Endometrial microvascular endothelial cells (primary cell): ENCODE measurements at regions not wholly inside any gene's neighbourhood (a gene's known extent, or its start where the extent isn't known, plus 50 kb on each side); places are given as distances from the start of the nearest gene placed in this dataset.
"Not testable (repeated sequence)": the region's sequence is repeated elsewhere in the genome, so short reads cannot be mapped to it uniquely, and the experiment has no call there.

Source experiments
- in situ Hi-C: cut with HindIII; loops from 2 replicates; pipeline ENCODE4 v1.10.0; 2017; ENCODE audit warnings: low sequenced_read_pairs, low pct_unique_long_range_greater_than_20kb; ENCODE audit errors: inconsistent ontology term

DNA sequence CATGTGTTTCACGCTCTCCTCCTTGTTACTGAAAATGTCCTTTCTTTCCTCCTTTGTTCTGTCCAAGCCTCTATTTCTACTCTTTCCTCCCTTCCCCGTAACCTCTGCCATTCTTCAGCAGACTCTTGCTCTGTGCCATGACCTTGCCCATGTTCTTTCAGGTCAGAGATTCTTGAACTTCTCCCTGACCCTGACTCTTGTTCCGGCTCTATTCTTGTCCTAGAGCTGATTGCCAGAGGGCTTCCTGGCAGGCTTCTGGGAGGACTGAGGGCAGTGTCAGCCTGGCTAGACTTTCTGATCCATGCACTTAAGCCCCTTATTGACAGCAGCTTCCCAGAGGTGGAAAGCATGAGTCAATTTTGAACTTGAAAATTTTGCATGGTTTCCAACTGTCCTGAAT, 174.2 kb downstream of the TMEM161B start:
- in situ Hi-C loops = no loop called here

- in situ Hi-C loops = no loop called here
These were observed 174.9 kb downstream of the TMEM161B start for GRCh38 chr5:88093765-88094164.

GRCh38 chr5:88092958-88093605, 175.6 kb downstream of the TMEM161B start:
- in situ Hi-C loops = no loop called here

- in situ Hi-C loops = no loop called here
These were observed 176.3 kb downstream of the TMEM161B start for GRCh38 chr5:88092358-88092757.

GRCh38 chr5:88090506-88090905, 178.1 kb downstream of the TMEM161B start:
- in situ Hi-C loops = no loop called here

GRCh38 chr5:88089719-88090390, 178.8 kb downstream of the TMEM161B start:
- in situ Hi-C loops = no loop called here

DNA sequence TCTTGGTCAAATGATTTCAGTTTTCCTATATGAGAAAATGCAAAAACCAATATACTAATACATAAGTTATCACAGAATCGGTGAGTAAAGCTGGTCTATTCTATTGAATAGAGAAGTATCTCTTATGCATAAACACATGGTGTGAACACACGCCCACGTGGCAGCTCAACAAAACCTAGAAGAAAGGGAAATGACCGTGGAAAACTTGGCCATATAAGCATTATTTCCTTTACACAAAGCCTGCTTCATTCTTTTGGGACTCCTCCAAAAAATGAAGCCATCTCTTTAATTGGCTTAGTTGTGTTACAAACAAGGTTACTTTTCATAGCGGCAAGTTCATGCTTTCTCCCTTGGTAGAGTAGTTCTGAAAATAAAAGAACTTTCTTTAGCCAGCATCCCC, 183.2 kb downstream of the TMEM161B start:
- in situ Hi-C loops = no loop called here

GRCh38 chr5:88081877-88082276, 186.8 kb downstream of the TMEM161B start:
- in situ Hi-C loops = no loop called here

- in situ Hi-C loops = no loop called here
These were observed 204.8 kb downstream of the TMEM161B start for GRCh38 chr5:88063813-88064212.

DNA sequence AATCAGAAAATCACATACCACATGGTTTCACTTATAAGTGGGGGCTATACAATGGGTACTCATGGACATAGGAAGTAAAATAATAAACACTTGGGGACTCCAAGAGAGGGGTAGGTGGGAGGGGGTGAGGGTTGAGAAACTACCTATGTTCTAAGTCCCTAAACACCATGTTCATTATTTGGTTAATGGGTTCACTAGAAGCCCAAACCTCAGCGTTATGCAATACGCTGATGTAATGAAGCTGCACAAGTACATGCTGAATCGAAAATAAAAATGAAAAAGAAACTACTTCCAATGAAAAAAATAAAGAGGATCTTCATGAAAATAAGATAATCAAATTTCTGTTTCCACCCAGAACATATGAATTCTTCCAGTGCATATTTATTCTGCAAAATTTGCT, 208.5 kb downstream of the TMEM161B start:
- in situ Hi-C loops = no loop called here

DNA sequence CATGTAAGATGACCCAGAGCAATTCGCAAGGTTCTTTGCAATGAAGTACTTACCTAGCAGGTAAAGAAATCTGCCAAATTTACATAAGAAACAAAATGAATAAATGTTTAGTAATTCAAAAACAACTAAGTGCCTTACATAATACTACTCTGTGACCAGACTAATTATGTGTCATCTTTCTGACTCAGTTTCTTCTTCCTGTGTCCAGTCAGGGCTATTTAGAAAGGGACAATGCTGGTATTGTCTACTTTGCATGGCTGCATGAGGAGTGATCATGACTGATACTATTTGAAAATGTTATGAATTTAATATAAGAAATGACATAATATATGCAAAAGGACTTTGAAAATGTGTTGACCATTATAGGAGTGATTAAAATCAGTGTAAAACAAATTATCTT, 210.0 kb downstream of the TMEM161B start:
- in situ Hi-C loops = no loop called here

- in situ Hi-C loops = not testable (repeated sequence)
These were observed 216.2 kb downstream of the TMEM161B start for GRCh38 chr5:88052468-88052867.

DNA sequence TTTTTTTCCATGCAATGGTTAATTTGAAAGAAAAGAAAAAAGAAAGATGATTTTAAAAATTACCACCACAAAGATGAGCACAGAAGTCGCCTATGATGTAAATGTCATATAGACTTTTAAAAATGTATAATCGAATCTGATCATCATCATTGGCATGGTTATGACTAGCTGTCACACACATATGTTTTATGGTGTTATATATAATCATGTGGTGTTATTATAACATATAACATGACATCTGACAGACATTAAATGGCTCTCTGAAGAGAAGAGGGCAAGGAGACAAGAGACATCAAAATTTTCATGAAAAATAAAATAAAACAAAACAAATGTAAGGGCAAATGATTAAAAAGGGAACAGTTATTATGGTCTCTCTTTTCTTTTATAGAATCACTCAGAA, 217.5 kb downstream of the TMEM161B start:
- in situ Hi-C loops = no loop called here

GRCh38 chr5:88049737-88050136, 218.9 kb downstream of the TMEM161B start:
- in situ Hi-C loops = no loop called here

DNA sequence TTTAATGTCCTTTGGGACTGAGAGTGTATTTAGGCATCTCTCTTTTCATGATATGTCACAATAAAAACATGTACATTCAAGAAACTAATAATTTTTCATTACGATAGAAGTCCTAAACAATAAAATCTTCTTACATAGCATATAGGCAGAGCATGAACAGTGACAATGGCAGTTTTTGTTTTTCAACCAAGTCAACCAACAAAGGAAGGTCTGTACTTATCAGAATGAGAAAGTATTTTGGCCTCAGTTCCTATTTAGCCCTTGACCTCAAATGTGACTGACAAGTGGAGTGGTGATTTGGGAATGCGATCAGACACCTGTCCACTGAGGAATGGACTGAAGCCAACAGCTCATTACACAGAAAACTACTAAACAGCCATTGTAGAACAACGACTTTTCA, 219.5 kb downstream of the TMEM161B start:
- in situ Hi-C loops = no loop called here

DNA sequence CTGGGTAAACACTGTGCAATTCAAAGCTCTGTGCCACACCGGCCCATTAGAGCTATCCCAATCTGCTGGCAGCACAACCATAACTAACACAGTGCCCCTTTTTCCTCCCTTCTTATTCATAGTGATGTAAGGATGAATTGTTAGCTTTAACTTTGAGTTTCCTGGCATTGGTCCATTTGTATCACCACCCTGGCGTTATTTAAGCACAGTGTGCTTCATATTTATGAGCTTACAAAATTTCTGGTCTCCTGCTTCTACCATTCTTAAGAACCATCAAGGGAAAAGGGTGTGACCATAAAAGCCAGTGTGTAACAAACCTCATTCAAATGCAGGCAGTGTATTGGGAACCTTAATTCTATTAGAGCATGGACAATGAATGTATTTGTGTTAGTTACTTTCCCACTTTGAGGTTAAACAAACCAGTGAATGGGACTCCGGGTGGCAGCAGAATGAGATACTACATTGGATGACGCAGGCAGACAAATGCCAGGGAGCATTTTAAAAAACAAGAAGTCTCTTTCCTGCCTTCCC, 222.6 kb downstream of the TMEM161B start:
- in situ Hi-C loops = no loop called here

- in situ Hi-C loops = no loop called here
These were observed 223.5 kb downstream of the TMEM161B start for GRCh38 chr5:88045165-88045564.

- in situ Hi-C loops = no loop called here
These were observed 234.1 kb downstream of the TMEM161B start for GRCh38 chr5:88034520-88034919.

DNA sequence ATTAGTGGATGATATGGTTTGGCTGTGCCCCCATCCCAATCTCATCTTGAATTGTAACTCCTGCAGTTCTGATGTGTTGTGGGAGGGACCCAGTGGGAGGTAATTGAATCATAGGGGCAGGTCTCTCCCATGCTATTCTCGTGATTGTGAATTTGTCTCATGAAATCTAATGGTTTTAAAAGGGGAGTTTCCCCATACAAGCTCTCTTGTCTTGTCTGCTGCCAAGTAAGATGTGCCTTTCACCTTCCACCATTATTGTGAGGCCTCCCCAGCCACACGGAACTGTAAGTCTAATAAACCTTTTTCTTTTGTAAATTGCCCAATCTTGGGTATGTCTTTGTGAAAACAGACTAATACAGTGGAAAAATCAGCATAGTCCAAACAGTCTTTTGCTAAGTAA, 235.5 kb downstream of the TMEM161B start:
- in situ Hi-C loops = no loop called here

DNA sequence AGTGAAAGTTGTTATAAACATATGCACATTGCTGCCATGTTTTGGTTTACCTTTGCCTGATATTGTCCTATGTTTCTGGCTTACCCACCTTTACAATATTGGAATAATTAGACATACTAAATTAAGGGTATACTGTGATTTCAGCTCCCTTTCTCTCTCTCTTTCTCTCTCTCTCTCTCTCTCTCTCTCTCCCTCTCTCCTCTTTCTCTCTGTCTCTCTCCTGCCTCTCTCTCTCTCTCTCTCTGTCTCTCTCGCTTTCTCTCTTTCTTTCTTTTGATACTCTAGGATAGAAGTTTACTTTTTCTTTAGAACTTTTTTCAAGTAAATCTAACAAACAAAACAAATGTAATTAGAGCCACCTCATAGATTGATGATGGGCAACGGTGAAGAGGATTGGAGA, 239.6 kb downstream of the TMEM161B start:
- in situ Hi-C loops = no loop called here

- in situ Hi-C loops = no loop called here
These were observed 247.5 kb downstream of the TMEM161B start for GRCh38 chr5:88021141-88021540.
